GM19240 (cell line): ENCODE measurements at regions not wholly inside any gene's neighbourhood (a gene's known extent, or its start where the extent isn't known, plus 50 kb on each side); places are given as distances from the start of the nearest gene placed in this dataset.
A peak's percentile ranks its signal among the peaks of the same experiment; 100 is the strongest.
"Not testable (repeated sequence)": the region's sequence is repeated elsewhere in the genome, so short reads cannot be mapped to it uniquely, and the experiment has no call there.

ENCODE experiments used
- DNase-seq: peaks from one replicate; pipeline ENCODE4 v3.0.0; 2011; ENCODE audit warnings: low spot score; ENCODE audit not compliant: insufficient read length

DNA sequence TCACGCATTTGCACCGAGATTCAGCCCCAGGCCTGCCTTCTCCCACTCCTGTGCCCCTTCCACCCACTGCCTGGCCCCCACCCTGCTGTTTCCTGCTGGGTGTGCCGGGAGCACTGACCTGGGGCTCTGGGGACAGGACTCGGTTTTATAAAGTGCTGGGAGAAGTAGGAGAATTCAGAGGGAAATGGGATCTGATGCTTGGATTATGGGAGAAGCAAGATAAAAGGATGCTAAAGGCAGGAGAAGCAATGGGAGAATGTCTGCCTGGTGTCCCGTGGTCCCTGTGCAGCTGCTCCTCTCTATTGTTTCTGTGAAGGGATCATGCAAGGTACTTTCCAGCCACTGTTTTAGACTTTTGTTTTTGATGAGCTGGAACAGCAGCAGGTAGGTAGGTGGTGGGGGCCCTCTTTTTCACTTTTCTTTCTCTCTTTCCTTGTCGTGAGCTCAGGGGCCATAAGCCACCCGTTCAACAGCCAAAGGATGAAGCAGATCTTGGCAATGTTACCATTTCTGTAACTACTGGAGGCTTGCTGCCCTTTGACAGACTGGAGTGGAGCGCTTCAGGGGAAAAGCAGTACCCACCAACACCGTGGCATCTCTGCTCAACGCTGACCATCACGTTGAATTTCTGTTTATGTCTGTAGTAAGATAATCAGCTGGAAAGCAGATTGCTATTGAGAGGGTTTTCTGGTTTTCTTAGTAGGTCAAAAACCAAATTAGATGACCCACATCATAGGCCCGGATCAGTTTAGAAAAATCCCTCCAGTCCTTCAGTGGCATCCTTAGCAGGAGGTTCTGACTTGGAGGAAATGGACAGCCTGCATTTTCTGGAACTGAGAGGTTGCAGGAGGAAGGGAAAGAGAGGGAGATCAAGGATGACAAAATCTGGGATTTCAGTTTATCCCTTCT lies 63.8 kb upstream of the ENPP6 start:
- no peak for DNase-seq

DNA sequence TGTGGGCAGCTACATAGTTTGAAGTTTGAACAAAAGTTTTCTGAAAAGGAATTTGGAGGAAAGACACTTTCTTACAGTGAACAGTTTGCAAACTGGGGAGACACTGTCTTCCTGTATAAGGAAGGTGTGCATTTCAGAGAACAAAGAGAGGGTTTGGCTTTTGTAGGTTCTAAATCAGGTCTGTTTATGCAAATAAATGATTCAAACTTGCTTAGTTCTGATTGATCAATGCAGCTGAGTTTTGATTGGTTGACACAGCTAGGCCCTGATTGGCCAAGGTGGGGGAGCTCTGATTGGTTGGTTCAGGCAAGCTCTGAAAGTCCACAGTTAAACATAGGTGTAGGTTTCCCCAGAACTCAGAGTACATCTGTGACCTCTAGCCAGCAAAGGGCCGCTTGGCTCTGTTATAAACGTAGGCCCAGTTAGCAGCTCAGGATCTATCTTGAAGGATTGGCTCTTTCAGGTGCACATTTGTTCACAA lies 63.0 kb upstream of the ENPP6 start:
- DNase-seq: no peak

DNA sequence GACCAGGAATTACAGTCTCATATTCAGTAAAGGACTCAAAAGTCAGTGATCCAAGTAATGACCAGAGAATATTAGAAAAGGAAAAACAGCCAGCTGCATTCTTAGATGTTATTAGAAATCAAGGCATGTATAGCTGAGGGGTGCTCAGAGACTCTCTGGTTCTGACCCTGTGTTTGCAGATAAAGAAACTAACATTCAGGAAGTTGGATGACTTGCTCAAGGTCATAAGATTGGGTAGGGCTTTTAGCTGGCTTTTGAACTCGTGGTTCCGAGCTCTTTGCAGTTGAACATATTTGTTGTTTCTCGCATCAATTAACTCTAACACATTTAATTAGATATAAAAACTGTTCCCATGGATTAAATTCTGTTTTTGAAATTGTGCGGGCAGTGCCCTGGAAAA lies 62.5 kb upstream of the ENPP6 start:
- no peak for DNase-seq

DNA sequence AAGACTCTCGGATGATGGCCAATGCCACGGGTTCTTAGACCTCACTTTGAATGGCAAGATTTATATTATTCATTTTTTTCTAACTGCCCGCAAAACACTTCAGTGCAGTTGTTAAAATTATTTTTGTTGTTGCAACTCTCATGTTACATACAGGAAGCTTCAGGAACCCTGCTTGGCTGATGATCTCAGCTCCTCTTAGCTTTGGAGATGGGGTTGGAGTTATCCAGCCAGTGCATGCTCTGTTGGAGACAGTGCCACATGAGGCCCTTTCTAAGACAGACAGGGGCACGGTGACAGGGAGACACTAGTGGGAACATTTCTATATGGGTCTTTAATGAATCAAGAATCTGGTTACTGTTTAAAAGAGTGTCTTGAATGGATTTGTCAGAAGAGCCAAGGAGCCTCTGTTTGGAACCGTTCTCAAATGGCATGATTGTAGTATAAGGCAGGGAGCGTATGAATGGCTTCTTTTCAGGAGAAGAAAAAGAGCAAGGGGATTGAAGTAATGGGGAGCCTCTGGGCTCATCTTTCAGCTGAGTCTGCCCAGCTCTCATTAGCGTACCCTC lies 61.9 kb upstream of the ENPP6 start:
- DNase-seq: no peak

DNA sequence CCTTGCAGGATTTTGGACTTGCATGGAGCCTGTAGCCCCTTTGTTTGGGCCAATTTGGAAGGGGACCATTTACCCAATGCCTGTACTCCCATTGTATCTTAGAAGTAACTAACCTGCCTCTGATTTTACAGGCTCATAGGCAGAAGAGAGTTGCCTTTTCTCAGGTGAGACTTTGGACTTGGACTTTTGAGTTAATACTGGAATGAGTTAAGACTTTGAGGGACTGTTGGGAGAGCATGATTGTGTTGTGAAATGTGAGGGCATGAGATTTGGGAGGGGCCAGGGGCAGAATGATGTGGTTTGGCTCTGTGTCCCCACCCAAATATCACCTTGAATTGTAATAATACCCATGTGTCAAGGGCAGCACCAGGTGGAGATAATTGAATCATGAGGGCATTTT lies 60.1 kb upstream of the ENPP6 start:
- not testable (repeated sequence) for DNase-seq

DNA sequence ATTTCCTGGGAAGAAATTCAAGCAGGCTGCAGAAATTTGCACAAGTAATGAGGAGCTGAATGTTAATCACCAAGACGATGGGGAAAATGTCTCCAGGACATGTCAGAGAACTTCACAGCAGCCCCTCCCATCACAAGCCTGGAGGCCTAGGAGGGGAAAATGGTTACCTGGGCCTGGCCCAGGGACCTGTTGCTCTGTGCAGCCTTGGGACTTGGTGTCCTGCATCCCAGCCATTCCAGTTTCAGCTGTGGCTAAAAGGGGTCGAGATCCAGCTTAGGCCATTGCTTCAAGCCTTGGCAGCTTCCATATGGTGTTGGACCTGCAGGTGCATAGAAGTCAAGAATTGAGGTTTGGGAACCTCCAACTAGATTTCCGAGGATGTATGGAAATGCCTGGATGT lies 59.3 kb upstream of the ENPP6 start:
- not testable (repeated sequence) for DNase-seq

DNA sequence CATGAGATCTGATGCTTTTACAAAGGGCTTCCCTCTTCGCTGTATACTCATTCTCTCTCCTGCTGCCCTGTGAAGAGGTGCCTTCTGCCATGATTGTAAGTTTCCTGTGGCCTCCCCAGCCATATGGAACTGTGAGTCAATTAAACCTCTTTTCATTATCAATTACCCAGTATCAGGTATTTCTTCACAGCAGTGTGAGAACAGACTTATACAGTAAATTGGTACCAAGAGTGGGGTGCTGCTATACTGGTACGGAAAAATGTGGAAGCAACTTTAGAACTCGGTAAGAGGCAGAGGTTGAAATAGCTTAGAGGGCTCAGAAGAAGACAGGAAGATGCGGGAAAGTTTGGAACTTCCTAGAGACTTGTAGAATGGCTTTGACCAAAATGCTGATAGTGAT lies 58.7 kb upstream of the ENPP6 start:
- DNase-seq: not testable (repeated sequence)

DNA sequence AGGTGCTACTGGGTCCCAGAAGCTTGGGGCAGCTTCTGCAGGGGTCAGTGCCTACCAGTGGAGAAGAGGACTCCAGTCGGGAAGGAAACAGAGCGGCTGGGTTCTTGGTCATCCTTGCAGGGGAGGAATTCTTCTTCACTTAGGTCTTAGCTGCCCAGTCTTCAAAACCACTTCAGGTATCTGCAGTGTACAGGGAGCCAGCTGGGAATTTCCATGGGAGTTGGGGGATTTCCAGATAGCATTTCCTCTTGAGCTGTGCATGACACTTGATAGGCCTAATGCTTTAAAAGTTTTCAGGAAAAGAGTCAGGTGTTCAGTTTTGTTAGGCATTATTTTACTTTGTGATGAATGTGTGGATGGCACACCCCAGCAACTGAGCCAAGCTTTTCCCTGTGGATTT lies 58.1 kb upstream of the ENPP6 start:
- DNase-seq: no peak

DNA sequence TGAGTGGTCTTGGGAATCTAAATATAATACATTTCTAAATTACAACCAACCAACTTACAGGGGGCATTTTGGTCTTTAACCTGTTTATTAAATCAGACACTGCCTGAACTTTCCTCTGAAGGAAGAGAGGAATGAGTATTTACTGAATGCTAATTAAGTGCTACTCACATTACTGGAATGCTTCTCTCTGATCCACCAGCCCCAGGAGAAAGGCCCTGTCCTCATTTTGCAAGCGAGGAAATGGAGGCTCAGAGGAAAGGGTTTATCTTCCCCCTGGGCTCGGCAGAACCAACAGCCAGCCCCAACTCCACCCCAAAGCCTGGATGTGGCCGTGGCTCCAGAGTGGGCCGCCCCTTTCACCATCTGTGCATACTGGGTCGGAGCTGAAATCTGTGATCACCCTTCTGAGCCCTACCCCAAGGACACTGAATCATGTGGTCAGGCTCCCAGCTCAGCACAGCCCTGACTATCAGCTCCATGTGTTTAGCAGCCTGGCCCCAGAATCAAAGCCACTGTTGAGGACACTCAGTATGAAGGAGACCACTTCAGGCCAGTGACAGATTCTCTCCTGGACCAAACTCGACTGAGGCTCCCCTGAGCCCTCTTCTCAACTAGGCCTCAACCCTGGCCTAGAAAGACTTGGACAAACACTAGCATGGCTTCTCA lies 56.7 kb upstream of the ENPP6 start:
- no peak for DNase-seq

DNA sequence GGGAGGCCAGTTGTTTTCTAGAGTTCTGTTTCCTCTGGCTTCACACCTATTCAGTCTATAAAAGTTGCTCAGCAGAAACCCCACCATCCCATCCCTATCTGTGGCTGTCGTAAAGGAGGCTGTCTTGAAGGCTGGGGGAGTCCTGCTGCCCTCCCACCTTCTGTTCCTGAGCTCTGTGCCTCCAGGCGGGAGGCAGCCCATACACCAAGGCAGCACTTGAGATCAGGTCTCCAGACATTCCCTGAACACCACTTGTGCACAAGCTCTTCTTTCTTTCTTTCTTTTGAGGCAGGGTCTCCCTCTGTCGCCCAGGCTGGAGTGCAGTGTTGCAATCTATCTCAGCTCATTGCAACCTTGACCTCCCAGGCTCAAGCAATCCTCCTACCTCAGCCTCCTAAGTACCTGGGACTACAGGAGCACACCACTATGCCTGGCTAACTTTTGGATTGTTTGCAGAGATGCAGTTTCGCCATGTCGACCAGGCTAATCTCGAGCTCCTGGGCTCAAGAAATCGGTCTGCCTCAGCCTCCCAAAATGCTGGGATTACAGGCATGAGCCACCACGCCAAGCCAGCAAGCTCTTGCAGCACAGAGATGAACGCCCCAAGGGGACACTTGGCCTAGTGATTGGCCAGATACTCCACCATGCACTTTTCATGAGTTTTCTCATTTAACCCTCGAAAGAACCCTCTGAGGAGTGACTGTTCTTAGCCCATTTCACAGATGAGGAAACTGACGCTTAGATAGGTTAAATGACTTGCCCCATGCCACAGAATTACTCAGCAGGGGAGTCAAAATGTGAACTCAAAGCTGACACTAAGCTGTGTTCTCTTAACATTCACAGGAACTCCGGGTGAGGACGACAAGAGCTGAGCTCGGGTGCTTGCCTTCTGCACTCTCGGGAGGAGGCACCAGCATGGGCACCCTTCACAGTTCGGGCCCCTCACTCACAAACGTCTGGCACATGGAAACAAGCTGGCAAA lies 55.8 kb upstream of the ENPP6 start:
- no peak for DNase-seq

DNA sequence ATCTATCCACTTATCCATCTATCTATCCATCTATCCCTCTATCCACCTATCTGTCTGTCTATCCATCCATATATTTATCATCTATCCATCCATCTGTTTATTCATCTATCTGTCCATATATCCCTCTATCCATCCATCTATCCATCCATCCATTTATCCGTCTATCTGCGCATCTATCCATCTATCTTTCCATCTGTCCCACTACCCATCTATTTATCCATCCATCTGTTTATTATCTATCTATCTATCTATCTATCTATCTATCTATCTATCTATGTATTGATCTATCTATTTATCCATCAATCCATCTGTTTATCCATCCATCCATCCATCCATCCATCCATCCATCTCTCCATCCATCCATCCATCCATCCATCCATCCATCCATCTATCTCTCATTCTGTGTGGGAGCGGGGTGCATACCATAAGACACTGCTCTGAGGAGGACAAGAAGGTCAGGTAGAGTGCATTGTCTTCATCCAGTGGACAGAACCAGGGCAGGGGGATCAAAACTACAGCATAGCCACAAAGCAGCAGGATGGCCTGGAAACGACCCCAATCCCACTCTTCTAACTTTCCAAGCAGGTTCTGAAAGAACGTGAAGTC lies 53.2 kb upstream of the ENPP6 start:
- no peak for DNase-seq

DNA sequence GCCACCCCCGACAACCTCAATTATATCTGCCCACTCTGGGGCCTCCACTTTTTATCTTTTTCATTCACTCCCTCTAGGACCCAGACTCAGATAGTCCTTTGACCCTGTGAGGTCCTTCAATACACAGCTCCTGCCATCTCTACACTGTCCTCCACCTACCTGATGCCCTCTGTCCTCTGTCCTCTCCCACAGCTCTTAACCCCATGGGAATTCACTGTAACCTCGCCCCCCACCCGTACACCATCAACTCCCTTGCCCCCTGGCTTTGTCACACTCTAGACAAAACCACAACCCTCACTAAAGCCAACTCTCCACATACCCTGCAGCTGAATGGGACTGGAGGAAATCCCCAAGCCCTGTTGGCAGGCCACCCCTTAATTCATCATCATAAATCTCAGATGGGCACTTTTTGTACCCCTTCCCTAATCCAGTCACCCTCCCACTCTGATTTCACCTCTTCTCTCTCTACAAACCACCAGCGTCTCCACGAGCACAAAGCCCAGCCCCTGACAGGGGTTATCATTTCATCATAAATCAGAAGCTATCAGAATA lies 52.3 kb upstream of the ENPP6 start:
- DNase-seq: no peak

DNA sequence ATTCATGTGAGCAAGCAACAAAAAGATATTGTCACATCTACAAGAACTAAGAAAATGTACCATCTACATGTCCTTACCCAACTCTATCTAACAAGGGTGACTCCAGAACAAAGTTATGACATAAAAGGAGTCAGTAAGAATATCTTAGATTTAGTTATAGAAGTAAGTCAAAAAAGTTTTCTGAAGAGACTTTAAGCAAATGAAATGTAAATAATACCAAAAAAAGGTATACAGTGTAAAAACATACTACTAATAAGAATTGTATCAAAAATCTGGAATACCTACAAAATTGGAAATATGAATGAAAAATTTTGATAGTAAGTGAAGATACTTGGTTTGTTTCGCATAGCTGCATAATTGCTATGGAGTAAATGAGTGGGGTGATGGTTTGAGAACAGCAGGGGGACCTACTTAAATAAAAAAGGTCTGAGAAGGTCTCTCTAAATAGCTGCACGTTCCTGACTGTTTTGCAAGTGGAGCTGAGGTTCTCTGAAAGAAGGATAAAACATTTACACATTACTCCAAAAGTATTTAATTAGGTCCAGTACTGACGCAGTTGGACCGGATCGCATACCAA lies 51.0 kb upstream of the ENPP6 start:
- DNase-seq: no peak

DNA sequence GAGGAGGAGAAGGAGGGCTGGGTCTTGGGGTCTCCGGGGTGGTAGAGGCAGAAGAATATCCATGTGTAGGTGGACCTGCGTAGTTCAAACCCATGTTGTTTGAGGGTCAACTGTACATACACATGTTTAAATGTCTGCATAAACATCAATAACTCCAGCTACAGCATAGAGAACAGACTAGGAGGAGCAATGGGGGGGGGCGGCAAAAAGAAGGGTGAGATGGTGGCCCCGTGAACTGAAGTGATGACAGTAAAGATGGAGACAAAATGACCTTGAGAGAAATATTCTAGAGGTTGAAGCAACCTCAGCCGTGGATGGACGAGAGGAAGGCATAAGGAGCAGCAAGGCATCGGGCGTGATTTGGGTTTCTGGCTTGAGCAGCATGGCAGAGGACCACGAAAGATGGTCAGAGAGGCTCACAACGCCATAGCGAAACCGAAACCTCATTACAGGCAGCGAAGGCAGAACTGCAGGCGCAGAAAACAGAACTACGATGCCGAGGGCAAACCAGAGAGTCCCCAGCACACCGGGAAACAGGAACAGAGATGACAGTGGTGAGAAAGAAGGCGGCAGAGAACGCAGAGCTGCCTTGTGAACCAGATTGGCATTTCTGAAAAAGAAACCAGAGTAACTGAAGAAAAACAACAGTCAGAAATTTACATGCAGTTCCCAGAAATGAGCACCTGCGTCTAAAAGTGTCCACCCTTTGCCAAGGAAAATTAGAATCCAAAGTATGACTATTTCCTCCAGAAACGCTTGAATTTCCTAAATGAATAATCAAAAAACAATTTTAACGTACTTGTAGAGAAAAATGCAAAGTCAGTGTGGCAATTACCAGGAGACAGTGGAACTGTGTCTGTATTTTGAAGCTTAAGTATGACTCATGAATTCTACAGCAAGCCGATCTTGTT lies 50.3 kb upstream of the ENPP6 start:
- DNase-seq: peak; percentile 72
